HG02678 (cell line): ENCODE measurements at regions not wholly inside any gene's neighbourhood (a gene's known extent, or its start where the extent isn't known, plus 50 kb on each side); places are given as distances from the start of the nearest gene placed in this dataset.
"Not testable (repeated sequence)": the region's sequence is repeated elsewhere in the genome, so short reads cannot be mapped to it uniquely, and the experiment has no call there.

Experiments used
- ATAC-seq: cut with Tn5 transposase; IDR thresholded peaks from one replicate; pipeline ENCODE4 v1.9.1; 2021; ENCODE audit warnings: mild to moderate bottlenecking, moderate library complexity; ENCODE audit not compliant: unreplicated experiment

GRCh38 chr19:29015569-29015968 is 197.4 kb downstream of the UQCRFS1 start:
- no peak for ATAC-seq

GRCh38 chr19:29014857-29015436 is 198.0 kb downstream of the UQCRFS1 start:
- no peak for ATAC-seq

DNA sequence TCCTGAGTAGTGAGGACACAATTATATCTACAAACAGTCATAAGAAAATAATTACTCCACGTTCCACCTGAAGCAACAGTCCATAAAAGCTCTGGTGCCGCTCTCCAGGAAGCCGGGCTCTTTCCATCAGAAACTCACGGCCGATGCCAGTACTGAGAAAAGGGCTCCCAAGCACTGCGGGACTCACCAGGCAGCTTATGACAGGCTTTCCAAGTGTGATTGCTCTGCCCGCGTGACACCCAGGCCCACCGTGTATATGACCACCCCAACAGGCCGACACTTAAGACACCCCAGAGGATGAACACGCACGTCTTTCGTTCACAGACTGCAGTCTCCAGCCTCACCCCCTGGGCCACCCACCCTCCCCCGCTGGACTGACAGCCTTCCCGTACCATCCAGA is 199.0 kb downstream of the UQCRFS1 start:
- ATAC-seq: no peak

GRCh38 chr19:29013325-29013724 is 199.6 kb downstream of the UQCRFS1 start:
- no peak for ATAC-seq

- ATAC-seq: no peak
Observed at GRCh38 chr19:29012457-29012856, 200.5 kb downstream of the UQCRFS1 start.

DNA sequence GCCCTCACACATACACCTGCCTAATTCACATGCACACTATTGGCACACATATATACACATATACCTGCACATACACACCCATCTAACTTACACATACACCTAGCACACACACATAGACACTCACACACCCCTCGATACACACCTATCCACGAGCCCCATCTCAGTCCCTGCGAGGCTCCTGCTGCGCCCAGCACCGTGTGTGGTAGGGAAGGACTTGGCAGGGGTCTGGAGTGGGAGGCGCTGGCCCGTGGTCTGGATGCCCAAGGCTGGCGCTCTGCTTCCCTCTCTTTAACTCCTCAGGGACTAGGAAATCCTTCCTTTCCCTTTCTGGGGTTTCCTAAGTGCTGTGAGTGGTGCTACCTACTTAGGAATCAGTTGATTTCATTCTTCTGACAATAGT is 202.7 kb downstream of the UQCRFS1 start:
- ATAC-seq: no peak

GRCh38 chr19:29006057-29006735 is 206.8 kb downstream of the UQCRFS1 start:
- ATAC-seq: no peak

- ATAC-seq: no peak
Observed at GRCh38 chr19:29004796-29005195, 208.2 kb downstream of the UQCRFS1 start.

- ATAC-seq: no peak
Observed at GRCh38 chr19:29003641-29004409, 209.1 kb downstream of the UQCRFS1 start.

DNA sequence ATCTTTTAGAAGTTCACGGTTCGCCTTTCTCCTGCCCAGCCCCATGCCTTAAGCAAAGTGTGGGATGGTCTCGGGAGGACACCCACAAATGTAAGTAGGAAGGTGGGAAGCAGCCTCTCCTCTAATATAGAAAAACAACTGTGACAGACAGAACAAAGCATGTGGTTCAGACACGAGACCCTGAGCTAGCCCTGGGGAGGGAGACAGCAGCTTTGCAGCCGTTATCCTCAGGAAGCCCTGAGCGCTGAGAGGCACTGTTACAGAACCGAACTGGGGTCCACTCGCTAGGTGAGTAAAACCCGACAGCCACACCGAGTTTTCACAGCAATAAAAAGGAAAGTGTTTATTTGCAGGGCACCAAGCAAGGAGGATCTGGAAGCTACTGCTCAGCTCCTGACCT is 210.6 kb downstream of the UQCRFS1 start:
- no peak for ATAC-seq

GRCh38 chr19:29001597-29002245 is 211.2 kb downstream of the UQCRFS1 start:
- no peak for ATAC-seq

DNA sequence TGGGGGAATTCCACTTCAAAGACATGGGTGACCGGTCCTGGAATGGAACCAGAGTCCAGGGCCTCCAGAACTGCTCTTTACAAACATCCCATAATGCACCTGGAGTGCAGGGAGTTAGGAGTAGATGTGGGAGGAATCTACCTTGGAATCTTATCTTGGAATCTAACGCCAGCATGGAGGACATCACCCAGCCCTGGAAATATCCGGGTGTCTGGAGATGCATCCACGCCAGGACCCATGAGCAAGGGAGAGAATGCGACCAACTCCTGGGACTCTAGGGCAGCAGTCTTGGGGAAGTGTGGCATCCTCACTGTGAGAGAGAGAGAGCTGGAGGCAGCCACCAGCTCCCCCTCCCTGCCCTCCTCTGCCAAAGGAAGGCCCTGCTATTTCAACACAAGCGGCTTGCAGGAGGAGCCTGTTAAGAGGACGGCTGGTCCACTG is 211.8 kb downstream of the UQCRFS1 start:
- no peak for ATAC-seq

DNA sequence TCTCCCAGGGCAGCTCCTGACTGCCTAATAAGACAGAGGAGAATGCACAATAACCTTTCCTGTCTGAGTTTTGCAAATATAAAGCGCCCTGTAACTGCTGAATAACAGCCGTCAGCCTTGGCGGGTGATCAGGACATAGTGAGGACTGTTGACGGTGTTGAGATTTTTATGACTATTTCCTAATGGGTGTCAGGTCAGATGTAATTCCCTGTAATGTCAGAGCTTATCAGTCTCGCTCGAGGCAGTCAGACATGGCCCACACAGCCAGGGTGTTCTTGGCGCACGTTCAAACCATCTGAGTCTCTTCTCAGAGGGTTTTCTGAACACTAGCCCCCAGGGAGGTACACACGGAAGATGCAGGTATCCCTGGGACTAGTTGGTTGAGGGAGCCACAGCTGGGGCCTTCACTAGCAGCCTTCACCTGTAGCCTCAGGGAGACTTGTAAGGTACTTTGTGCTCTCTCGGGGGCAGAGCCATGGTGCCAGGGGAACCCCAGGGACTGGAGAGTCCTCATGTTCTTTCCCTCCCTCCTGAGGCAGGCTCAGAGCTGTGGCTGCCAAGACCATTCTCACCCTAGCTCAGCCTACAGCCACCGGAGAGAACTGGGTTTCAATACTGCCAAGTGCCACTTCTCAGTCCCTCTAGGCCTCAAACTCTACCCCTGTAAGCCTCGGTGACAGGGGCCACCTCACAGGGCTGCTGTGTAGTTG is 213.1 kb downstream of the UQCRFS1 start:
- ATAC-seq: no peak

GRCh38 chr19:28998974-28999373 is 214.0 kb downstream of the UQCRFS1 start:
- no peak for ATAC-seq

DNA sequence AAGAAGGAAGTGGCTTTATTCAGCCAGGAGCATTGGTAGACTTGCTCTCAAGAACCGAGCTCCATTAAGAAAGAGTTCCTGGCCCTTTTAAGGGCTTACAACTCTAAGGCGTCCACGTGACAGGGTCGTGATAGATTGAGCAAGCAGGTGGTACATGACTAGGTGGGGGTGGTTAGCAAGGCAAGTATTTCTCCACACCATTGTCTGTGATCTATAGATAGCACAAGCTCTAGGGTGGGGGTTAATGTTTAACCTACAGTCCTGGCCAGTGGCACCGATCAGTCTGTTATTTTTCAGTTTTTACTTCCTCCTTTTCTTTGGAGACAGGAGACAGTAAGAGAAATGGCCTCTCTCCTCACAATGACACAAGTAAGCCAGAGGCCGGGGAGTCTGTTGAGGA is 215.1 kb downstream of the UQCRFS1 start:
- not testable (repeated sequence) for ATAC-seq

DNA sequence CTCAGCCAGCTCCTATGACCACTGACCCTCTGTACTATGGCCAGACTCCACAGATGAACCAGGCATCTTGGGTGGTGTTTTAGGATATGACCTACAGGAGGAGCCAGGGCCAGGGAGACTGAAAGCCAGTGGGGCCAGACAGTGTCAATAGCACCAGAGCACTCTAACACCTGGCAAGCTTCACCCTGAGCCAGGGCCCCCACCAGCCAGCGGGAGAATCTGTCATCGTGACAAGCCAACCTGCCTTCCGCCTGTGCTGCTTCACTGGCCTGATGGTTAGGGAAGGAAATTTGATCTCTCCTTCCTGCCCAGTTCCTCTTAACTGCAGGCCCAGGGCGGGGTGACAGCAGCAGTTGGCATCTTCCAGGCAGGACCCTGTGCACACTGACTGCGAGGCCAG is 222.4 kb downstream of the UQCRFS1 start:
- no peak for ATAC-seq

DNA sequence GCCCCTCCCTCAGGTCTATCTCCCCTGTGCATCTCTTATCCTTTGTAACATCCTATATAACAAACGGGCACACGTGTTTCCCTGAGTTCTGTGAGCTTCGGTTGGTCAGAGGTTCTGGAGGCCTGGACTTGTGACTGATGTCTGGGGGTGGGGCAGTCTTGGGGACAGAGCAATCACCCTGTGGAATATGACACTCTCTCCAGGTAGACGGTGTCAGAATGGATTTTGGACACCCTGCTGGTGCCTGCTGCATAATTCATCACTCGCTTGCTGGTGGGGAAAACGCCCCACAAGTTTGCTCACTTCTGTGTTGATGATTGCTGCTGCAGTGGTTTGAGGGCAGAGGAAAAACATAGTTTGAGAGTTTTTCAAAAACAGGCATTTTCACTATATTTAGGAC is 223.2 kb downstream of the UQCRFS1 start:
- no peak for ATAC-seq

DNA sequence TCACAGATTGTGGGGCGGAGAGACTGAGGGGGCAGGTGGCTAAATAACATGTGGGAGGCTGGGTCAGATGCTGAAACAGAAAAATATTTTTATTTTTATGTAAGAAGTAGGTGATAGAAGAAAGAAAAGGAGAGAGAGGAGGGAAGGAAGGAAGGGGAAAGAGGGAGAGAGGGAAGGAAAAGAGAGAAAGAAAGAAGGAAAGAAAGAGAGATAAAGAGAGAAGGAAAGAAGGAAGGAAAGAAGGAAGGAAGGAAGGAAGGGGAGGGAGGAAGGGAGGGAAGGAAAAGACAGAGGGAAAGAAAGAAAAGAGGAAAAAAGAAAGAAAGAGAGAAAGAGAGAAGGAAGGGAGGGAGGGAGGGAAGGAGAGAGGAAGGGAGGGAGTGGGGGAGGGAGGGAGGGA is 224.9 kb downstream of the UQCRFS1 start:
- no peak for ATAC-seq

DNA sequence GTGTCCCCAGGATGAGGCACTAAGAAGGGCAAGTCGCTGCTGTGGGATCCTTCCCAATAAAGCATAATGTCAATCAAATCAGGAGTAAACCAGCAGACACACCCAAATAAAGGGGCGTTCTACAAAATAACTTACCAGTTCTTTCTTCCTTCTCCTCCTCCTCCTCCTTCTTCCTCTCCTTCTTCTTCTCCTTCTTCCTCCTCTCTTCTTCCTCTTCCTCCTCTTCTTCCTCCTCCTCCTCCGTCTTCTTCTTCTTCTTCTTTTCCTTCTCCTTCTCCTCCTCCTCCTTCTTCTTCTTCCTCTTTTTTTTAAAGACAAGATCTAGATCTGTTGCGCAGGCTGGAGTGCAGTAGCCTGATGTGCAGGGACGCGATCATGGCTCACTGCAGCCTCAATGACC is 225.8 kb downstream of the UQCRFS1 start:
- ATAC-seq: no peak

DNA sequence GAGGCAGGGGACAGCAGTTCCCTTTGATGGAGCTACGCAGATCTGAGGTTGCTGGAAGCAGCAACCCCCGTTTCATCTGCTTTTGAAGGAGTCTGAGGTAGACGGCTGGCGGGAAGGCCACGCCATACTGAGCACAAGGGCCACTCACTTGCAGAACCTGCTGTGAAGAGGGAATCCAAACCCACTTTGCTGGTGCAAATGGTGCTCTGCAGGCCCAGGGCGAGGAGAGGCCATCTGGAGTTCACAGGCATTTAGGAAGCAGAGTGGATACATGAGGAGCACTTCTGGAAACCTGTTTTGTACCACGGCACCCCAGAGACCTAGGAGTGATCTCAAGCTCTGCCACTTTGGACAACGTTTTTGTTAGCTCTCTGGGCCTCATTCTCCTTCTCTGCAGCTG is 227.8 kb downstream of the UQCRFS1 start:
- ATAC-seq: no peak

- ATAC-seq: no peak
Observed at GRCh38 chr19:28984315-28984714, 228.6 kb downstream of the UQCRFS1 start.
